BLaER1 treated with 17β-estradiol and CSF1 and Interleukin-3, amounts not matched to agents 10 nM and 100 nM (cell line): ENCODE measurements at regions not wholly inside any gene's neighbourhood (a gene's known extent, or its start where the extent isn't known, plus 50 kb on each side); places are given as distances from the start of the nearest gene placed in this dataset.

Experiments
- H3K27ac ChIP-seq, 11 experiments: shearing (Covaris generic); formaldehyde crosslinking; 2 replicates each; pipeline ENCODE4 v1.8.1; 2022
- H3K27me3 ChIP-seq, 11 experiments: shearing (Covaris generic); formaldehyde crosslinking; 2 replicates each; pipeline ENCODE4 v1.8.1; 2022
- H3K36me3 ChIP-seq, 11 experiments: shearing (Covaris generic); formaldehyde crosslinking; 2 replicates each; pipeline ENCODE4 v1.8.1; 2022
- H3K4me1 ChIP-seq, 10 experiments: shearing (Covaris generic); formaldehyde crosslinking; 2 replicates each; pipeline ENCODE4 v1.8.1; 2022
- H3K4me2 ChIP-seq, 11 experiments: shearing (Covaris generic); formaldehyde crosslinking; 2 replicates each; pipeline ENCODE4 v1.8.1; 2022
- H3K4me3 ChIP-seq, 10 experiments: shearing (Covaris generic); formaldehyde crosslinking; 2 replicates each; pipeline ENCODE4 v1.8.1; 2022
- H3K9ac ChIP-seq, 11 experiments: shearing (Covaris generic); formaldehyde crosslinking; 2 replicates each; pipeline ENCODE4 v1.8.1; 2022
- H3K9me3 ChIP-seq, 11 experiments: shearing (Covaris generic); formaldehyde crosslinking; replicated peaks in 1 of 11; 2 replicates each; pipeline ENCODE4 v1.8.1; 2022
- H4K20me1 ChIP-seq, 11 experiments: shearing (Covaris generic); formaldehyde crosslinking; 2 replicates each; pipeline ENCODE4 v1.8.1; 2022
- Cebpa-rat ChIP-seq, 11 experiments: shearing (Covaris generic); IDR thresholded peaks; 2 replicates each; pipeline ENCODE4 v1.8.1; 2022

GRCh38 chr2:19689646-19690168 lies 212.1 kb downstream of the TTC32 start:
- no peak for TF ChIP-seq Cebpa-rat (IDR thresholded peaks at IDR 0.05)
- no peaks in the 10 kb centered on the region for H3K27me3 ChIP-seq
- H3K4me1 ChIP-seq: peaks cover 0 to 17% (median 9%) of the 10 kb centered on the region in 10 experiments; a peak in 15 of 20 replicates
- no peak overlapping the region for H3K27ac ChIP-seq
- H3K4me3 ChIP-seq: no peak overlapping the region
- no peak overlapping the region for H3K4me2 ChIP-seq
- H4K20me1 ChIP-seq: no peaks in the 10 kb centered on the region
- no peak overlapping the region for H3K9ac ChIP-seq
- no peaks in the 10 kb centered on the region; a peak in 1 of 22 replicates for H3K9me3 ChIP-seq
- no peaks in the 10 kb centered on the region for H3K36me3 ChIP-seq

DNA sequence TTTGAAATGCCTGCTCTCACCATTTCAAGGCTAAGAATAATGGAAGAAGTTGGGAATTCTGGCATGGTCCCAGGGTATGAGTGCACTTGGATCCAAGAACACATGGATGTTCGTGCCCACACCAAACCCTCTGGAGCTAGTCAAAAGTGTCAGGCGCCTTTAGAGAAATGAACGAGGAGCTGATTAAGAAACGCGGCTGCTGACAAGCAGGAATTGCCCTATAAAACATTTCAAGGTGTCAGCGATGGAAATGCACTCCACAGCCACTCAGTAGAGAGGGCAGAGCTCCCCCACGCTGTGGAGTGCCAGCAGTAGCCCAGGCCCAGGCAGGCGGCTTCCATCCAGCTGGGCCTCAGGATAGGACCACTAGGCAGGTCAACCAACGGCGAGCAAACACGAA lies 213.7 kb downstream of the TTC32 start:
- no peaks in the 10 kb centered on the region for H4K20me1 ChIP-seq
- no peaks in the 10 kb centered on the region for H3K27me3 ChIP-seq
- H3K36me3 ChIP-seq: no peaks in the 10 kb centered on the region
- H3K4me1 ChIP-seq: peaks cover 0 to 5% (median 3%) of the 10 kb centered on the region in 10 experiments; a peak in 15 of 20 replicates
- H3K9me3 ChIP-seq: no peaks in the 10 kb centered on the region
- no peak for TF ChIP-seq Cebpa-rat (IDR thresholded peaks at IDR 0.05)
- no peak overlapping the region for H3K9ac ChIP-seq
- H3K4me2 ChIP-seq: no peak overlapping the region
- no peak overlapping the region for H3K4me3 ChIP-seq
- H3K27ac ChIP-seq: no peak overlapping the region

DNA sequence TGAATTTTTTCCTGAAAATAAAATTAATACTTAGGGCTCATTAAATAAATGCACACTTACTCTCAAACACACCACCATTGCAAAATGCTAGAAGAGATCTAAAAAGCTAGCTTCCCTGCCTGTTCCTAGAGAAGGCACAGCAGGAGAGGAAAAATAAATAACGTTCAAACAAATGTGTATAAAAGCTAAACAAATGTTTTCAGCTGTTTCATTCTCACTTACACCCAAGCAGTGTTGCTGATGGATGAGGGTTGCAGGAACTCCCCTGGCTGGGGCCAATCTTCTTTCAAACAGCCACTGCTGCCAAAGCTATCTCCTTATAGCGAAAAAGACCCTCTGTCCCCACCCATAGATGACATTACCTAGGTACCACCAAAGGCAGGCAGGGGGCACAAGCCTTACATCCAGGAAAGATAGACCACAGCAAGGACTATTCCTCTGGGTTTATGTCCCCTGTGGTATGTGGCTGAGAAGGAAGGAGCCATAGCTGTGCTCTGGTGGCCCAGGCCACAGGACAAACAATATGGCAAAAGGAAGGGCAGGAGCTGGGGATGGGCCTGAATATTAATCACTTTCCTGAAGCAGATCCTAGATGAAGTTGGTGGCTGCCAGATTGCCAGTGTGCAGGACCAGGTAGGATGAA lies 214.6 kb downstream of the TTC32 start:
- H3K27me3 ChIP-seq: no peaks in the 10 kb centered on the region
- no peaks in the 10 kb centered on the region for H3K36me3 ChIP-seq
- no peaks in the 10 kb centered on the region for H4K20me1 ChIP-seq
- no peaks in the 10 kb centered on the region for H3K4me1 ChIP-seq
- no peak overlapping the region for H3K4me2 ChIP-seq
- no peak overlapping the region for H3K4me3 ChIP-seq
- no peak overlapping the region for H3K9ac ChIP-seq
- no peak for TF ChIP-seq Cebpa-rat (IDR thresholded peaks at IDR 0.05)
- H3K27ac ChIP-seq: no peak overlapping the region
- no peaks in the 10 kb centered on the region for H3K9me3 ChIP-seq

DNA sequence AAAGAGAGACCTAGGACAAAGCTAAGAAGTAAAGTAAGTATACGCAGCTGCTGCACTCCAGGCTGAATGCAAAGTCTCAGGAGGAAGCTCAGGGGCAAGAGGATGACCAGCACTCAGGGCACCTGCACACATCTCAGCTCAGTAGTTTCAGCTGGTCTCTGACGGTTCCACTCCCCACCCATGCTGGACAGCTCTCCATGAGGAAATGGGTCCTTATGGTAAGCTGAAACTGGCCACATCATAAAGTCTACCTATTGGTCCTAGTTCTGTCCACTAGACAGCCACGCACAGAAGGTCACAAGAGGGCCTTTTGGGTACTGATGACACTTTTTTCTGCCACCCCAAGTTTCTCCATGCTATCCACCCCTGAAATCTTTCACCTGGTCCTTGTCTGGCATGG lies 215.3 kb downstream of the TTC32 start:
- no peaks in the 10 kb centered on the region for H4K20me1 ChIP-seq
- no peak overlapping the region for H3K4me3 ChIP-seq
- H3K4me2 ChIP-seq: no peak overlapping the region
- no peak for TF ChIP-seq Cebpa-rat (IDR thresholded peaks at IDR 0.05)
- no peaks in the 10 kb centered on the region for H3K9me3 ChIP-seq
- no peak overlapping the region for H3K9ac ChIP-seq
- H3K36me3 ChIP-seq: no peaks in the 10 kb centered on the region
- H3K27ac ChIP-seq: no peak overlapping the region
- no peaks in the 10 kb centered on the region for H3K4me1 ChIP-seq
- no peaks in the 10 kb centered on the region for H3K27me3 ChIP-seq

DNA sequence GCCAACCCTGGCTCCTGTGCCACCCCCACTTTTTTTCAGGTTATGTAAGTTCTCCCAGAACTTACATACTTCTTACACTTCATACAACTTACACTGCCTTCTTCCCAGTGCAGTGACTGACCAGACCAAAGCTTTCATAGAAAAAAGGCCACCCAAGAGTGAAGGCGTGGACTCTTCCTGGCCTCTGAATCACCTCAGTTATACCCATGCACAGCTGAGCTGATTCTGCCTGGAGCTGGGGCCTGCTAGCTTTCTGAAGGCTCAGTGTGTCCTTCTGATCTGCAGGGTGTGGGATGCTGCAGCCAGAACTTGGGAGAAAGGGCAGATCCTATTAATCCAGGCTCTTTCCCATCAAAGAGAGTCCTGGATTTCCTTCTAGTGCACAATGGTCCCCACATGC lies 216.1 kb downstream of the TTC32 start:
- no peaks in the 10 kb centered on the region for H3K27me3 ChIP-seq
- H3K36me3 ChIP-seq: no peaks in the 10 kb centered on the region
- no peak overlapping the region for H3K9ac ChIP-seq
- no peak overlapping the region for H3K4me3 ChIP-seq
- no peak overlapping the region for H3K4me2 ChIP-seq
- TF ChIP-seq Cebpa-rat (IDR thresholded peaks at IDR 0.05): no peak
- no peak overlapping the region for H3K27ac ChIP-seq
- no peaks in the 10 kb centered on the region for H3K4me1 ChIP-seq
- no peaks in the 10 kb centered on the region for H3K9me3 ChIP-seq
- H4K20me1 ChIP-seq: no peaks in the 10 kb centered on the region

DNA sequence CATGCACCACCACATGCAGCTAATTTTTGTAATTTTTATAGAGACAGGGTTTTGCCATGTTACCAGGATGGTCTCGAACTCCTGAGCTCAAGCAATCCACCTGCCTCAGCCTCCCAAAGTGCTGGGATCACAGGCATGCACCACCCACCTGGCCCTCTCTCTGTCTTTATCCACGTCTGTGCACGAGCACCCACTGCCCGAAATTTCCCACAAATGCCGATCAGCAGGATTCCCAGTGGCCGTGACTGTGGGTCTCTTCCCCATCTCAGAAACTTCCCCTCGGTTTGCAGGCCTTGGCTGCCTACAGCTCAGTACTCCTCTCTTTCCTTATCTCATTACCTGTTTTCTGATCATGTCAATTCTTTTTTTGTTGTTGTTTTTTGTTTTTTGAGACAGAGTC lies 217.3 kb downstream of the TTC32 start:
- H3K36me3 ChIP-seq: no peaks in the 10 kb centered on the region
- H3K4me2 ChIP-seq: no peak overlapping the region
- H3K9me3 ChIP-seq: no peaks in the 10 kb centered on the region
- no peaks in the 10 kb centered on the region for H3K4me1 ChIP-seq
- H4K20me1 ChIP-seq: no peaks in the 10 kb centered on the region
- no peaks in the 10 kb centered on the region for H3K27me3 ChIP-seq
- TF ChIP-seq Cebpa-rat (IDR thresholded peaks at IDR 0.05): no peak
- no peak overlapping the region for H3K27ac ChIP-seq
- H3K9ac ChIP-seq: no peak overlapping the region
- no peak overlapping the region for H3K4me3 ChIP-seq

GRCh38 chr2:19683556-19683955 lies 218.2 kb downstream of the TTC32 start:
- Histone ChIP-seq H3K36me3 (no peaks in the 10 kb centered on the region), H3K27me3 (no peaks in the 10 kb centered on the region), H3K4me3 (no peak overlapping the region), H3K4me2 (no peak overlapping the region), H4K20me1 (no peaks in the 10 kb centered on the region), H3K4me1 (no peaks in the 10 kb centered on the region), H3K27ac (no peak overlapping the region), H3K9me3 (no peaks in the 10 kb centered on the region), H3K9ac (no peak overlapping the region)
- no peak for TF ChIP-seq Cebpa-rat (IDR thresholded peaks at IDR 0.05)

GRCh38 chr2:19682493-19682892 lies 219.3 kb downstream of the TTC32 start:
- no peak overlapping the region for H3K4me2 ChIP-seq
- no peaks in the 10 kb centered on the region for H3K9me3 ChIP-seq
- no peaks in the 10 kb centered on the region for H4K20me1 ChIP-seq

GRCh38 chr2:19677825-19678518 lies 223.8 kb downstream of the TTC32 start:
- Histone ChIP-seq H3K4me1 (no peaks in the 10 kb centered on the region), H4K20me1 (no peaks in the 10 kb centered on the region), H3K4me2 (no peak overlapping the region), H3K9ac (no peak overlapping the region), H3K27me3 (no peaks in the 10 kb centered on the region), H3K36me3 (no peaks in the 10 kb centered on the region), H3K4me3 (no peak overlapping the region), H3K9me3 (no peaks in the 10 kb centered on the region), H3K27ac (no peak overlapping the region)
- TF ChIP-seq Cebpa-rat (IDR thresholded peaks at IDR 0.05): no peak

More at GRCh38 chr2:19682493-19682892, 219.3 kb downstream of the TTC32 start:
- Histone ChIP-seq H3K4me1 (no peaks in the 10 kb centered on the region), H3K36me3 (no peaks in the 10 kb centered on the region), H3K9ac (no peak overlapping the region), H3K4me3 (no peak overlapping the region), H3K27me3 (no peaks in the 10 kb centered on the region), H3K27ac (no peak overlapping the region)
- no peak for TF ChIP-seq Cebpa-rat (IDR thresholded peaks at IDR 0.05)
